OCI-LY1 (cell line): ENCODE measurements at regions not wholly inside any gene's neighbourhood (a gene's known extent, or its start where the extent isn't known, plus 50 kb on each side); places are given as distances from the start of the nearest gene placed in this dataset.

Experiments used
- CTCF ChIP-seq: fragments of 200-600 bp; sonication (generic), shearing (Covaris generic); IDR thresholded peaks from 2 replicates; pipeline ENCODE4 v1.5.1; 2017; ENCODE audit warnings: mild to moderate bottlenecking, antibody characterized with exemption, low read length, moderate library complexity, mixed read lengths
- EZH2 ChIP-seq: fragments of 200-600 bp; sonication (generic), shearing (Covaris generic); IDR thresholded peaks from 2 replicates; pipeline ENCODE4 v1.8.0; 2017; ENCODE audit warnings: borderline replicate concordance, mixed run types, mild to moderate bottlenecking, antibody characterized with exemption, low read length, moderate library complexity, mixed read lengths

GRCh38 chr22:47515384-47516125 is 753.1 kb downstream of the TBC1D22A start:
- peak; percentile 30; the same call in 1 of the 2 replicates for TF ChIP-seq CTCF
- TF ChIP-seq EZH2, result no peak
